ENCODE measurements at regions not wholly inside any gene's neighbourhood (a gene's known extent, or its start where the extent isn't known, plus 50 kb on each side); places are given as distances from the start of the nearest gene placed in this dataset.

- TF ChIP-seq POLR2A (IDR thresholded peaks at IDR 0.05), result no peak
- TF ChIP-seq, protein P1, sequence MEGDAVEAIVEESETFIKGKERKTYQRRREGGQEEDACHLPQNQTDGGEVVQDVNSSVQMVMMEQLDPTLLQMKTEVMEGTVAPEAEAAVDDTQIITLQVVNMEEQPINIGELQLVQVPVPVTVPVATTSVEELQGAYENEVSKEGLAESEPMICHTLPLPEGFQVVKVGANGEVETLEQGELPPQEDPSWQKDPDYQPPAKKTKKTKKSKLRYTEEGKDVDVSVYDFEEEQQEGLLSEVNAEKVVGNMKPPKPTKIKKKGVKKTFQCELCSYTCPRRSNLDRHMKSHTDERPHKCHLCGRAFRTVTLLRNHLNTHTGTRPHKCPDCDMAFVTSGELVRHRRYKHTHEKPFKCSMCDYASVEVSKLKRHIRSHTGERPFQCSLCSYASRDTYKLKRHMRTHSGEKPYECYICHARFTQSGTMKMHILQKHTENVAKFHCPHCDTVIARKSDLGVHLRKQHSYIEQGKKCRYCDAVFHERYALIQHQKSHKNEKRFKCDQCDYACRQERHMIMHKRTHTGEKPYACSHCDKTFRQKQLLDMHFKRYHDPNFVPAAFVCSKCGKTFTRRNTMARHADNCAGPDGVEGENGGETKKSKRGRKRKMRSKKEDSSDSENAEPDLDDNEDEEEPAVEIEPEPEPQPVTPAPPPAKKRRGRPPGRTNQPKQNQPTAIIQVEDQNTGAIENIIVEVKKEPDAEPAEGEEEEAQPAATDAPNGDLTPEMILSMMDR (IDR thresholded peaks at IDR 0.05), result no peak
- no peak for TF ChIP-seq POLR2AphosphoS5 (IDR thresholded peaks at IDR 0.05)
These were observed 598.8 kb downstream of the UTRN start for GRCh38 chr6:144883915-144884314.

Measured in upper lobe of left lung (tissue), 4 donors.